ENCODE measurements at regions not wholly inside any gene's neighbourhood (a gene's known extent, or its start where the extent isn't known, plus 50 kb on each side); places are given as distances from the start of the nearest gene placed in this dataset.

GRCh38 chr3:162971715-162972114 lies 1475.1 kb downstream of the OTOL1 start:
- H3K27ac ChIP-seq (ENCODE audit: low read depth, low read length, poor library complexity, severe bottlenecking): no peak overlapping the region
- ChIA-PET POLR2A (ENCODE audit: low non-redundant PET) (no interaction called here), CTCF (no interaction called here)
- H3K36me3 ChIP-seq (ENCODE audit: insufficient read depth, low read length, poor library complexity, severe bottlenecking): no peaks in the 10 kb centered on the region
- no peak for DNase-seq (ENCODE audit: low spot score)
- no peaks in the 10 kb centered on the region for H3K27me3 ChIP-seq (replicated peaks; ENCODE audit: insufficient read depth, low read depth, low read length, poor library complexity)
- no TSS peak for BruUV-seq (replicated peaks)
- no peaks in the 10 kb centered on the region for H3K4me1 ChIP-seq (ENCODE audit: insufficient read depth, low read length, poor library complexity, severe bottlenecking)
- H3K4me3 ChIP-seq (ENCODE audit: low read depth, low read length, poor library complexity, severe bottlenecking): no peak overlapping the region
- intact Hi-C loops (cut with micrococcal nuclease; ENCODE audit: unreplicated experiment): no loop called here
- no peaks in the 10 kb centered on the region for H3K9me3 ChIP-seq (ENCODE audit: low read depth, low read length, poor library complexity, severe bottlenecking)
- TF ChIP-seq EZH2 (IDR thresholded peaks at IDR 0.05; ENCODE audit: borderline replicate concordance, low read depth, low read length, poor library complexity, severe bottlenecking) (no peak), CTCF (conservative IDR thresholded peaks at IDR 0.05; ENCODE audit: low read depth, low read length) (no peak)

GRCh38 chr3:162973428-162973917 lies 1476.9 kb downstream of the OTOL1 start:
- Histone ChIP-seq H3K27me3 (replicated peaks; ENCODE audit: insufficient read depth, low read depth, low read length, poor library complexity) (no peaks in the 10 kb centered on the region), H3K4me3 (ENCODE audit: low read depth, low read length, poor library complexity, severe bottlenecking) (no peak overlapping the region), H3K27ac (ENCODE audit: low read depth, low read length, poor library complexity, severe bottlenecking) (no peak overlapping the region), H3K36me3 (ENCODE audit: insufficient read depth, low read length, poor library complexity, severe bottlenecking) (no peaks in the 10 kb centered on the region), H3K9me3 (ENCODE audit: low read depth, low read length, poor library complexity, severe bottlenecking) (no peaks in the 10 kb centered on the region), H3K4me1 (ENCODE audit: insufficient read depth, low read length, poor library complexity, severe bottlenecking) (no peaks in the 10 kb centered on the region)
- no TSS peak for BruUV-seq (replicated peaks)
- POLR2A ChIA-PET (ENCODE audit: low non-redundant PET): no interaction called here
- TF ChIP-seq EZH2 (IDR thresholded peaks at IDR 0.05; ENCODE audit: borderline replicate concordance, low read depth, low read length, poor library complexity, severe bottlenecking) (no peak), CTCF (conservative IDR thresholded peaks at IDR 0.05; ENCODE audit: low read depth, low read length) (no peak)
- CTCF ChIA-PET: no interaction called here
- no peak for DNase-seq (ENCODE audit: low spot score)
- intact Hi-C loops (cut with micrococcal nuclease; ENCODE audit: unreplicated experiment): no loop called here

GRCh38 chr3:162978136-162978535 lies 1481.5 kb downstream of the OTOL1 start:
- H3K27me3 ChIP-seq (replicated peaks; ENCODE audit: insufficient read depth, low read depth, low read length, poor library complexity): no peaks in the 10 kb centered on the region
- H3K4me3 ChIP-seq (ENCODE audit: low read depth, low read length, poor library complexity, severe bottlenecking): no peak overlapping the region
- no peaks in the 10 kb centered on the region for H3K36me3 ChIP-seq (ENCODE audit: insufficient read depth, low read length, poor library complexity, severe bottlenecking)
- ChIA-PET POLR2A (ENCODE audit: low non-redundant PET) (no interaction called here), CTCF (no interaction called here)
- no TSS peak for BruUV-seq (replicated peaks)
- TF ChIP-seq CTCF (conservative IDR thresholded peaks at IDR 0.05; ENCODE audit: low read depth, low read length) (no peak), EZH2 (IDR thresholded peaks at IDR 0.05; ENCODE audit: borderline replicate concordance, low read depth, low read length, poor library complexity, severe bottlenecking) (no peak)
- intact Hi-C loops (cut with micrococcal nuclease; ENCODE audit: unreplicated experiment): no loop called here
- H3K9me3 ChIP-seq (ENCODE audit: low read depth, low read length, poor library complexity, severe bottlenecking): no peaks in the 10 kb centered on the region
- no peak overlapping the region for H3K27ac ChIP-seq (ENCODE audit: low read depth, low read length, poor library complexity, severe bottlenecking)
- no peak for DNase-seq (ENCODE audit: low spot score)
- H3K4me1 ChIP-seq (ENCODE audit: insufficient read depth, low read length, poor library complexity, severe bottlenecking): no peaks in the 10 kb centered on the region

Data from A673 (cell line).